OCI-LY7 (cell line): ENCODE measurements at regions not wholly inside any gene's neighbourhood (a gene's known extent, or its start where the extent isn't known, plus 50 kb on each side); places are given as distances from the start of the nearest gene placed in this dataset.

ENCODE experiments used
- BruUV-seq: library from RNA; stranded (reverse); fragments of 400-500 nt; replicated peaks from 2 replicates; lab custom pipeline; 2021; lab: Mats Ljungman, UMichigan
- CTCF ChIA-PET: fragments of 300-600 bp; sonication (Branson Sonifier 250); formaldehyde crosslinking; loops from one replicate; lab custom pipeline; 2022; ENCODE audit warnings: antibody characterized with exemption; ENCODE audit not compliant: unreplicated experiment; lab: Charles Lee
- POLR2A ChIA-PET: fragments of 300-600 bp; sonication (Branson Sonifier 250); formaldehyde crosslinking; loops from one replicate; lab custom pipeline; 2022; ENCODE audit warnings: antibody characterized with exemption; lab: Charles Lee
- DNase-seq: peaks from one replicate; pipeline ENCODE4 v3.0.0-alpha.2; 2015; ENCODE audit warnings: low spot score
- H2AFZ ChIP-seq: fragments of 200-600 bp; sonication (generic), shearing (Covaris generic); 2 replicates; pipeline ENCODE4 v1.6.1; 2014; ENCODE audit warnings: mild to moderate bottlenecking, antibody characterized with exemption, low read length, moderate library complexity
- H3K27ac ChIP-seq: fragments of 200-600 bp; sonication (generic); 2 replicates; pipeline ENCODE4 v1.5.1; 2014; ENCODE audit warnings: mixed run types, low read depth, mild to moderate bottlenecking, moderate library complexity, low read length, inconsistent platforms; ENCODE audit not compliant: poor library complexity, severe bottlenecking
- H3K36me3 ChIP-seq: fragments of 200-600 bp; sonication (generic); 2 replicates; pipeline ENCODE4 v1.6.1; 2014; ENCODE audit warnings: mild to moderate bottlenecking, antibody characterized with exemption, low read length, moderate library complexity, mixed read lengths; ENCODE audit not compliant: insufficient read depth
- H3K4me1 ChIP-seq: fragments of 200-600 bp; sonication (generic); 2 replicates; pipeline ENCODE4 v1.5.1; 2014; ENCODE audit warnings: mild to moderate bottlenecking, low read length; ENCODE audit not compliant: insufficient read depth, poor library complexity, severe bottlenecking
- H3K4me2 ChIP-seq: fragments of 200-600 bp; sonication (generic); 2 replicates; pipeline ENCODE4 v1.6.1; 2014; ENCODE audit warnings: mild to moderate bottlenecking, low read length
- H3K4me3 ChIP-seq: fragments of 200-600 bp; sonication (generic); 2 replicates; pipeline ENCODE4 v1.5.1; 2014; ENCODE audit warnings: mild to moderate bottlenecking, low read depth, low read length; ENCODE audit not compliant: poor library complexity, severe bottlenecking
- H3K79me2 ChIP-seq: fragments of 200-600 bp; sonication (generic); 2 replicates; pipeline ENCODE4 v1.6.1; 2016; ENCODE audit warnings: low read depth, mild to moderate bottlenecking, low read length, moderate library complexity, mixed read lengths; ENCODE audit not compliant: insufficient read depth
- H3K9me2 ChIP-seq: fragments of 200-600 bp; sonication (generic); 2 replicates; pipeline ENCODE4 v1.6.1; 2016; ENCODE audit warnings: mild to moderate bottlenecking, low read length, mixed read lengths; ENCODE audit not compliant: insufficient read depth
- H3K9me3 ChIP-seq: fragments of 200-600 bp; sonication (generic); 2 replicates; pipeline ENCODE4 v1.6.1; 2014; ENCODE audit warnings: mild to moderate bottlenecking, mixed run types, low read length, mixed read lengths
- H4K20me1 ChIP-seq: fragments of 200-600 bp; sonication (generic); 2 replicates; pipeline ENCODE4 v1.6.1; 2014; ENCODE audit warnings: mild to moderate bottlenecking, antibody characterized with exemption, low read length, moderate library complexity, mixed read lengths; ENCODE audit not compliant: insufficient read depth
- EZH2phosphoT487 ChIP-seq: fragments of 200-600 bp; sonication (generic); IDR thresholded peaks from 2 replicates; pipeline ENCODE4 v1.6.1; 2018; ENCODE audit warnings: low read depth, borderline replicate concordance, mild to moderate bottlenecking, mixed run types, antibody characterized with exemption, low read length, moderate library complexity, mixed read lengths
- intact Hi-C: fragments of 100-400 bp; cut with micrococcal nuclease; formaldehyde crosslinking; loops from one replicate; pipeline ENCODE4 v1.10.0; 2022; ENCODE audit not compliant: unreplicated experiment
- TF ChIP-seq, protein P1 (sequence below): fragments of 200-600 bp; sonication (generic); conservative IDR thresholded peaks from 2 replicates; pipeline ENCODE4 v1.5.1; 2014; ENCODE audit warnings: mild to moderate bottlenecking, antibody characterized with exemption, low read length, moderate library complexity, mixed read lengths

DNA sequence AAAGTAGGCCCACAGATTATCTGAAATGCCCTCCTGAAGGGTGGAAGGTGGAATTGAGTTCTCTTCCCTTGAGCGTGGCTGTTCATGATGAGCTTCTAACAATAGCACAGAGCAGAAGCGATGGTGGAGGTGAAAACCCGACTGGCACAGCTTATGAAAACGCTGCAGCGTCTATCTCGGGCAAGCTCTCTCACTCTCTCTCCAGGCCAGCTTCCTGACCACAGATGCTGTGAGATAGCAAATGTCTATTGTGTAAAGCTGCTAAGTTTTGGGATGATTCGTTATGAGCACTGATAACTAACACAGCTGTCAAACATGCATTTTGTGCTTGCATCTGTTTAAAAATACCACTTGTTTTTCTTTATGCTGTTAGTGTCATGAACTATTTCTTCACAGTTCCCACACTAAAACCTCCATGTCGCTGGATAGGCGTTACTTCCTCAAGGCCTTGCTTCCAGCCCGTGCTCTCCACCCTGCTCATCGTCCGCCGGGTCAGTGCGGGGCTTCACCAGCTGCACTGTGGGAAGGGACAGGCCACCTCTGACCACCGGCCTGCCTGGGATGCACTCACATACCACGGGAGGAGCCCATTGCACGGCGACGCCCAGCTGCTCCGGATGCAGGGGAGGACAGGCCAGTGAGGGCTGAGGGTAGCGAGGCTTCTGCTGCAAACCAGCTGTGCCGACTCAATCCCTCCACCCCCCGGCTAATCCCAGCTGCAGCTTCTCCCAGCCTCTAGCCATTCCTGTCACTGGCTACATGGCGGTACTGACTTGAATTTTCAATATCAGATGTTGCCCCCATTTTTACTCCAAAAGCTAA is 60.0 kb upstream of the OTOS start:
- H3K4me2 ChIP-seq, result no peak overlapping the region
- POLR2A ChIA-PET, result no interaction called here
- no peak overlapping the region for H3K4me3 ChIP-seq
- no peak for DNase-seq
- intact Hi-C loops, result no loop called here
- H4K20me1 ChIP-seq, result no peaks in the 10 kb centered on the region
- CTCF ChIA-PET, result no interaction called here
- H3K27ac ChIP-seq, result no peak overlapping the region
- no peaks in the 10 kb centered on the region for H3K79me2 ChIP-seq
- H3K9me3 ChIP-seq, result no peaks in the 10 kb centered on the region
- no peaks in the 10 kb centered on the region for H3K4me1 ChIP-seq
- BruUV-seq, result no TSS peak
- TF ChIP-seq EZH2phosphoT487, result no peak
- no peaks in the 10 kb centered on the region for H3K9me2 ChIP-seq
- no peak overlapping the region for H2AFZ ChIP-seq
- no peaks in the 10 kb centered on the region for H3K36me3 ChIP-seq

GRCh38 chr2:240201866-240202265 is 61.4 kb upstream of the OTOS start:
- TF ChIP-seq, protein P1, sequence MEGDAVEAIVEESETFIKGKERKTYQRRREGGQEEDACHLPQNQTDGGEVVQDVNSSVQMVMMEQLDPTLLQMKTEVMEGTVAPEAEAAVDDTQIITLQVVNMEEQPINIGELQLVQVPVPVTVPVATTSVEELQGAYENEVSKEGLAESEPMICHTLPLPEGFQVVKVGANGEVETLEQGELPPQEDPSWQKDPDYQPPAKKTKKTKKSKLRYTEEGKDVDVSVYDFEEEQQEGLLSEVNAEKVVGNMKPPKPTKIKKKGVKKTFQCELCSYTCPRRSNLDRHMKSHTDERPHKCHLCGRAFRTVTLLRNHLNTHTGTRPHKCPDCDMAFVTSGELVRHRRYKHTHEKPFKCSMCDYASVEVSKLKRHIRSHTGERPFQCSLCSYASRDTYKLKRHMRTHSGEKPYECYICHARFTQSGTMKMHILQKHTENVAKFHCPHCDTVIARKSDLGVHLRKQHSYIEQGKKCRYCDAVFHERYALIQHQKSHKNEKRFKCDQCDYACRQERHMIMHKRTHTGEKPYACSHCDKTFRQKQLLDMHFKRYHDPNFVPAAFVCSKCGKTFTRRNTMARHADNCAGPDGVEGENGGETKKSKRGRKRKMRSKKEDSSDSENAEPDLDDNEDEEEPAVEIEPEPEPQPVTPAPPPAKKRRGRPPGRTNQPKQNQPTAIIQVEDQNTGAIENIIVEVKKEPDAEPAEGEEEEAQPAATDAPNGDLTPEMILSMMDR, result no peak
- TF ChIP-seq EZH2phosphoT487, result no peak
- Histone ChIP-seq H3K4me3 (no peak overlapping the region), H3K9me2 (no peaks in the 10 kb centered on the region), H3K4me1 (no peaks in the 10 kb centered on the region), H3K9me3 (no peaks in the 10 kb centered on the region), H3K36me3 (no peaks in the 10 kb centered on the region), H3K4me2 (no peak overlapping the region), H3K27ac (no peak overlapping the region), H4K20me1 (no peaks in the 10 kb centered on the region), H3K79me2 (no peaks in the 10 kb centered on the region), H2AFZ (no peak overlapping the region)
- ChIA-PET CTCF (no interaction called here), POLR2A (interaction anchor here (1.1 kb wide), 1 partner anchor 105 kb away, joined by 3 read pairs; no protein-coding TSS in a partner anchor)
- no peak for DNase-seq
- BruUV-seq, result no TSS peak
- intact Hi-C loops, result no loop called here

- POLR2A ChIA-PET, result interaction anchor here (1.1 kb wide), 1 partner anchor 106 kb away, joined by 3 read pairs; no protein-coding TSS in a partner anchor
These were observed 62.1 kb upstream of the OTOS start for GRCh38 chr2:240202586-240202985.

More at GRCh38 chr2:240202586-240202985, 62.1 kb upstream of the OTOS start:
- H4K20me1 ChIP-seq, result no peaks in the 10 kb centered on the region
- no TSS peak for BruUV-seq
- H3K9me2 ChIP-seq, result no peaks in the 10 kb centered on the region
- no peaks in the 10 kb centered on the region for H3K79me2 ChIP-seq
- H3K9me3 ChIP-seq, result no peaks in the 10 kb centered on the region
- DNase-seq, result no peak
- no peak overlapping the region for H3K4me3 ChIP-seq
- H3K36me3 ChIP-seq, result no peaks in the 10 kb centered on the region
- no peak overlapping the region for H3K4me2 ChIP-seq
- no peaks in the 10 kb centered on the region for H3K4me1 ChIP-seq
- H3K27ac ChIP-seq, result no peak overlapping the region
- CTCF ChIA-PET, result no interaction called here
- TF ChIP-seq, protein P1, result no peak
- TF ChIP-seq EZH2phosphoT487, result no peak
- intact Hi-C loops, result no loop called here
- H2AFZ ChIP-seq, result no peak overlapping the region
